ENCODE measurements at regions not wholly inside any gene's neighbourhood (a gene's known extent, or its start where the extent isn't known, plus 50 kb on each side); places are given as distances from the start of the nearest gene placed in this dataset.

DNA sequence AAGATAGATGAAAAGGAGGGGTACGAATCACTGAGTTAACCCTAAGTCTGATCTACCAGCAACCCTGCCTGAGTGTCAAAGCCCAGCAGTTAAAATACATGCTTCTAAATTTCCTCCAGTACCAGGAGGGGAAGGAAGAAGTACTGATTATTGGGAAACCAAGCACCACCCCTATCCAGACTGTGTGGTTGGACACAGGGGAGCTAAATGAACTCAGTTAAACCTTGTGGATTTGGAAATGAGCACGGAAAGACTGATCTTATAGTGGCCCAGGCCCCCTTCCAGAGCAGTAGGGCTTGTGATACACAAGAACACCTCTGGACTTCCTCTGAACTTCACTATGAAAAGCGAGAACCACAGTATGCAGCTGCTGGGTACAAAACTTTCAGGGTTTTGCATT lies 585.6 kb downstream of the MAFB start:
- TF ChIP-seq POLR2A (IDR thresholded peaks at IDR 0.05; ENCODE audit: low read depth, low read length) = no peak
- TF ChIP-seq POLR2AphosphoS5 (IDR thresholded peaks at IDR 0.05; ENCODE audit: low read depth, low read length) = no peak
- TF ChIP-seq TAF1 (IDR thresholded peaks at IDR 0.05; ENCODE audit: low read depth, low read length) = no peak

Measured in GM12891 (cell line).